ENCODE measurements at regions not wholly inside any gene's neighbourhood (a gene's known extent, or its start where the extent isn't known, plus 50 kb on each side); places are given as distances from the start of the nearest gene placed in this dataset.

- H3K4me1 Mint-ChIP-seq: 0 out of 2 replicates have a peak, but pooled peaks cover 3% of the 10 kb centered on the region
- no peaks in the 10 kb centered on the region for H3K27me3 Mint-ChIP-seq (ENCODE audit: low read depth)
- TF ChIP-seq ETV6 (CRISPR knock-in tag; IDR thresholded peaks at IDR 0.05): no peak
- TF ChIP-seq JAZF1 (CRISPR knock-in tag; IDR thresholded peaks at IDR 0.05): no peak
- no peak for TF ChIP-seq SP1 (CRISPR knock-in tag; conservative IDR thresholded peaks at IDR 0.05)
- TF ChIP-seq, protein P1, sequence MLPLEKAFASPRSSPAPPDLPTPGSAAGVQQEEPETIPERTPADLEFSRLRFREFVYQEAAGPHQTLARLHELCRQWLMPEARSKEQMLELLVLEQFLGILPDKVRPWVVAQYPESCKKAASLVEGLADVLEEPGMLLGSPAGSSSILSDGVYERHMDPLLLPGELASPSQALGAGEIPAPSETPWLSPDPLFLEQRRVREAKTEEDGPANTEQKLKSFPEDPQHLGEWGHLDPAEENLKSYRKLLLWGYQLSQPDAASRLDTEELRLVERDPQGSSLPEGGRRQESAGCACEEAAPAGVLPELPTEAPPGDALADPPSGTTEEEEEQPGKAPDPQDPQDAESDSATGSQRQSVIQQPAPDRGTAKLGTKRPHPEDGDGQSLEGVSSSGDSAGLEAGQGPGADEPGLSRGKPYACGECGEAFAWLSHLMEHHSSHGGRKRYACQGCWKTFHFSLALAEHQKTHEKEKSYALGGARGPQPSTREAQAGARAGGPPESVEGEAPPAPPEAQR (CRISPR knock-in tag; IDR thresholded peaks at IDR 0.05): no peak
- no peak for TF ChIP-seq GRHL2 (CRISPR knock-in tag; IDR thresholded peaks at IDR 0.05; ENCODE audit: insufficient replicate concordance, severe bottlenecking)
- no peak for TF ChIP-seq USF2 (CRISPR knock-in tag; IDR thresholded peaks at IDR 0.05)
- TF ChIP-seq SOX15 (CRISPR knock-in tag; IDR thresholded peaks at IDR 0.05): no peak
- H3K27ac Mint-ChIP-seq: no peak overlapping the region
- DNase-seq (ENCODE audit: low spot score): no peak
- no peaks in the 10 kb centered on the region for H3K36me3 Mint-ChIP-seq
- ChIA-PET CTCF (no interaction called here), POLR2A (no interaction called here)
- H3K9me3 Mint-ChIP-seq: peaks cover 7% of the 10 kb centered on the region; the same call in 1 of the 2 replicates
- no peak for ATAC-seq
- H3K4me3 Mint-ChIP-seq: no peak overlapping the region
Measured at GRCh38 chr17:71633391-71633849, 487.4 kb upstream of the SOX9 start.

DNA sequence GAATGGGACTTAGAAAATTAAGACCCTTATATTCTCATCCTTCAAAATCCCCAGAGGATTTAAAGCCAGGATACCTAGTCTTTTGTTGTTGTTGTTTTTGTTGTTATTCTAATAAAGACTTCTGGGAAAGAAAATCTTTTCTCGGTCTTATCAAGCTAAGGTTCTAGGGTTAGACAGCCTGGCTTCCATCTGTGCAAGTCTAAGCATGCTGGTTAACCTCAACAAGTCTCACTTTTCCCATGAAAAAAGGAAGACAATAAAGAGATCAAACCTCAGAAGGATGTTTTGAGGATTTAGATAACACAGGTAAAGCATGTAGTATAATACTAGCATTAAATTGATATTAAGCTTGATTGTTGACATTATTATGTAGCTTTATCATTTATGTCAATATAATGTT lies 486.4 kb upstream of the SOX9 start:
- H3K27me3 Mint-ChIP-seq (ENCODE audit: low read depth): no peaks in the 10 kb centered on the region
- H3K27ac Mint-ChIP-seq: no peak overlapping the region
- POLR2A ChIA-PET: no interaction called here
- H3K4me3 Mint-ChIP-seq: no peak overlapping the region
- DNase-seq (ENCODE audit: low spot score): no peak
- CTCF ChIA-PET: interaction anchor here (0.7 kb wide), 1 partner anchor 451 kb away, joined by 3 read pairs; no protein-coding TSS in a partner anchor
- ATAC-seq: no peak
- H3K36me3 Mint-ChIP-seq: no peaks in the 10 kb centered on the region
- H3K4me1 Mint-ChIP-seq: 0 out of 2 replicates have a peak, but pooled peaks cover 3% of the 10 kb centered on the region
- H3K9me3 Mint-ChIP-seq: peaks cover 7% of the 10 kb centered on the region; the same call in 1 of the 2 replicates
- TF ChIP-seq ZBTB21 (CRISPR knock-in tag; IDR thresholded peaks at IDR 0.05; ENCODE audit: borderline replicate concordance) (no peak), E2F5 (CRISPR knock-in tag; IDR thresholded peaks at IDR 0.05) (no peak), FOXK1 (CRISPR knock-in tag; IDR thresholded peaks at IDR 0.05) (no peak), HMGA2 (CRISPR knock-in tag; IDR thresholded peaks at IDR 0.05) (no peak), ATF1 (CRISPR knock-in tag; IDR thresholded peaks at IDR 0.05) (no peak), ETV6 (CRISPR knock-in tag; IDR thresholded peaks at IDR 0.05) (no peak), CDX4 (CRISPR knock-in tag; IDR thresholded peaks at IDR 0.05; ENCODE audit: borderline replicate concordance) (no peak), ZNF263 (CRISPR knock-in tag; IDR thresholded peaks at IDR 0.05; ENCODE audit: low read depth) (no peak), PRRX2 (CRISPR knock-in tag; IDR thresholded peaks at IDR 0.05) (no peak), RORB (CRISPR knock-in tag; IDR thresholded peaks at IDR 0.05) (no peak), NFATC4 (CRISPR knock-in tag; IDR thresholded peaks at IDR 0.05) (no peak), ARID4B (CRISPR knock-in tag; IDR thresholded peaks at IDR 0.05; ENCODE audit: borderline replicate concordance) (no peak), PRDM15 (CRISPR knock-in tag; IDR thresholded peaks at IDR 0.05) (no peak)
- TF ChIP-seq, protein P1 (CRISPR knock-in tag; IDR thresholded peaks at IDR 0.05): no peak
- TF ChIP-seq, protein P2, sequence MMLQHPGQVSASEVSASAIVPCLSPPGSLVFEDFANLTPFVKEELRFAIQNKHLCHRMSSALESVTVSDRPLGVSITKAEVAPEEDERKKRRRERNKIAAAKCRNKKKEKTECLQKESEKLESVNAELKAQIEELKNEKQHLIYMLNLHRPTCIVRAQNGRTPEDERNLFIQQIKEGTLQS (CRISPR knock-in tag; conservative IDR thresholded peaks at IDR 0.05): no peak
